ENCODE measurements at regions not wholly inside any gene's neighbourhood (a gene's known extent, or its start where the extent isn't known, plus 50 kb on each side); places are given as distances from the start of the nearest gene placed in this dataset.

- H3K27ac ChIP-seq (ENCODE audit: low read depth in 1 of 2, low read length in 2 of 2) = no peak overlapping the region
- no peaks in the 10 kb centered on the region for H3K9me3 ChIP-seq (ENCODE audit: control insufficient read depth in 4 of 4, low read length in 3 of 4)
- peaks cover 0 to 17% (median 2%) of the 10 kb centered on the region in 4 donors for H3K27me3 ChIP-seq (ENCODE audit: control insufficient read depth in 4 of 4, insufficient read depth in 4 of 4, low read length in 3 of 4)
- no peak for TF ChIP-seq GABPA (IDR thresholded peaks at IDR 0.05 in 1 of 2, conservative IDR thresholded peaks at IDR 0.05 in 1 of 2)
- TF ChIP-seq RAD21 (IDR thresholded peaks at IDR 0.05) = no peak
- TF ChIP-seq REST (IDR thresholded peaks at IDR 0.05) = no peak
- H3K4me3 ChIP-seq (ENCODE audit: low read depth in 1 of 3, low read length in 3 of 3) = no peak overlapping the region
- no peak for DNase-seq (ENCODE audit: low spot score)
- whole genome bisulfite sequencing = 35% methylated on average over 22 of the region's 22 CpGs
- H3K4me1 ChIP-seq (ENCODE audit: control insufficient read depth in 4 of 4, insufficient read depth in 4 of 4, low read length in 3 of 4) = no peaks in the 10 kb centered on the region
- H3K9ac ChIP-seq (ENCODE audit: low read depth in 1 of 2, low read length in 2 of 2) = no peak overlapping the region
- no peaks in the 10 kb centered on the region for H3K36me3 ChIP-seq (ENCODE audit: control insufficient read depth in 4 of 4, insufficient read depth in 3 of 4, low read depth in 1 of 4, low read length in 3 of 4)
These were observed 141.0 kb upstream of the NGF start for GRCh38 chr1:115479055-115479482.

- TF ChIP-seq HNF4G (IDR thresholded peaks at IDR 0.05) = no peak
- TF ChIP-seq MAX (IDR thresholded peaks at IDR 0.05) = no peak
- no peak for TF ChIP-seq EGR1 (IDR thresholded peaks at IDR 0.05; ENCODE audit: low read depth in 2 of 2)
- no peak for TF ChIP-seq FOXA2 (IDR thresholded peaks at IDR 0.05)
- no peak for TF ChIP-seq RXRA (IDR thresholded peaks at IDR 0.05)
- no peak for TF ChIP-seq ATF3 (IDR thresholded peaks at IDR 0.05)
- TF ChIP-seq NR2F2 (IDR thresholded peaks at IDR 0.05) = no peak
- no peak for TF ChIP-seq CTCF (IDR thresholded peaks at IDR 0.05; ENCODE audit: low read depth, low read length, missing input control)
- no peak for TF ChIP-seq RAD21 (IDR thresholded peaks at IDR 0.05)
- no peak for TF ChIP-seq GABPA (IDR thresholded peaks at IDR 0.05 in 1 of 2, conservative IDR thresholded peaks at IDR 0.05 in 1 of 2)
- TF ChIP-seq REST (IDR thresholded peaks at IDR 0.05) = no peak
- TF ChIP-seq JUND (IDR thresholded peaks at IDR 0.05) = no peak
- H3K36me3 ChIP-seq (ENCODE audit: control insufficient read depth in 4 of 4, insufficient read depth in 3 of 4, low read depth in 1 of 4, low read length in 3 of 4) = no peaks in the 10 kb centered on the region
- H3K4me3 ChIP-seq (ENCODE audit: low read depth in 1 of 3, low read length in 3 of 3) = no peak overlapping the region
- no peak overlapping the region for H3K9ac ChIP-seq (ENCODE audit: low read depth in 1 of 2, low read length in 2 of 2)
- no peaks in the 10 kb centered on the region for H3K4me1 ChIP-seq (ENCODE audit: control insufficient read depth in 4 of 4, insufficient read depth in 4 of 4, low read length in 3 of 4)
- H3K9me3 ChIP-seq (ENCODE audit: control insufficient read depth in 4 of 4, low read length in 3 of 4) = no peaks in the 10 kb centered on the region
- no peak overlapping the region for H3K27ac ChIP-seq (ENCODE audit: low read depth in 1 of 2, low read length in 2 of 2)
- peaks cover 0 to 20% (median 2%) of the 10 kb centered on the region in 4 donors for H3K27me3 ChIP-seq (ENCODE audit: control insufficient read depth in 4 of 4, insufficient read depth in 4 of 4, low read length in 3 of 4)
- 90% methylated on average over 7 of the region's 7 CpGs for WGBS
- DNase-seq (ENCODE audit: low spot score) = no peak
These were observed 139.0 kb upstream of the NGF start for GRCh38 chr1:115477071-115477470.

Data from liver (tissue), 8 donors.